Gastrocnemius medialis (tissue), 4 donors: ENCODE measurements at regions not wholly inside any gene's neighbourhood (a gene's known extent, or its start where the extent isn't known, plus 50 kb on each side); places are given as distances from the start of the nearest gene placed in this dataset.

Source experiments
- POLR2A ChIP-seq, 2 donors: fragments of 450-650 bp; IDR thresholded peaks; one replicate each; pipeline ENCODE4 v1.6.1; 2017; ENCODE audit warnings: antibody characterized with exemption in 2 of 2, mild to moderate bottlenecking in 2 of 2, moderate library complexity in 2 of 2
- TF ChIP-seq, protein P1 (sequence below), 5 experiments: fragments of 450-650 bp in 3 of 5; fragments of 200-600 bp in 2 of 5; sonication (generic) in 2 of 5; IDR thresholded peaks in 4 of 5; conservative IDR thresholded peaks in 1 of 5; 1 replicate in 4 of 5; 2 replicates in 1 of 5; pipeline ENCODE4 v1.5.1; 2016 to 2019; ENCODE audit warnings: antibody characterized with exemption in 5 of 5, mild to moderate bottlenecking in 3 of 5, moderate library complexity in 3 of 5

DNA sequence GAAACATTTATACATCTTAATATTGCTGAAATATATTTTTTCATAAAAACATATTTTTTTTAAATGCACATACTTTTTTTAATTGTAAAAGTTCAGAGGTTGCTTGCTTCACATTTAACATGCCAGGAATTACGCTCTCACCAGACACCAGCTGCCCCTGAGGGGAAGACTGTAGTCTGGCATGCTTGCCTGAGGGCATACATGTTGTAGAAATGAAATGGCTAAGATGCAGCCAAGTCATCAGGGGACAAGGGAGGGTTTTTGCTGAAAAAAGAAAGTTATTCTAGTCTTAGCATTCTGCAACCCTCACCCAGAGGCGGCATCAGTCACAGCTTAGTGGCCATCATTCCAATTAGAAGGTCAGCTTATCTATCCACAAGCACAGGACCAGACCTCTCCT lies 426.7 kb upstream of the FTMT start:
- TF ChIP-seq, protein P1, sequence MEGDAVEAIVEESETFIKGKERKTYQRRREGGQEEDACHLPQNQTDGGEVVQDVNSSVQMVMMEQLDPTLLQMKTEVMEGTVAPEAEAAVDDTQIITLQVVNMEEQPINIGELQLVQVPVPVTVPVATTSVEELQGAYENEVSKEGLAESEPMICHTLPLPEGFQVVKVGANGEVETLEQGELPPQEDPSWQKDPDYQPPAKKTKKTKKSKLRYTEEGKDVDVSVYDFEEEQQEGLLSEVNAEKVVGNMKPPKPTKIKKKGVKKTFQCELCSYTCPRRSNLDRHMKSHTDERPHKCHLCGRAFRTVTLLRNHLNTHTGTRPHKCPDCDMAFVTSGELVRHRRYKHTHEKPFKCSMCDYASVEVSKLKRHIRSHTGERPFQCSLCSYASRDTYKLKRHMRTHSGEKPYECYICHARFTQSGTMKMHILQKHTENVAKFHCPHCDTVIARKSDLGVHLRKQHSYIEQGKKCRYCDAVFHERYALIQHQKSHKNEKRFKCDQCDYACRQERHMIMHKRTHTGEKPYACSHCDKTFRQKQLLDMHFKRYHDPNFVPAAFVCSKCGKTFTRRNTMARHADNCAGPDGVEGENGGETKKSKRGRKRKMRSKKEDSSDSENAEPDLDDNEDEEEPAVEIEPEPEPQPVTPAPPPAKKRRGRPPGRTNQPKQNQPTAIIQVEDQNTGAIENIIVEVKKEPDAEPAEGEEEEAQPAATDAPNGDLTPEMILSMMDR (IDR thresholded peaks at IDR 0.05 in 4 of 5, conservative IDR thresholded peaks at IDR 0.05 in 1 of 5): no peak
- no peak for TF ChIP-seq POLR2A (IDR thresholded peaks at IDR 0.05)
